ENCODE measurements at regions not wholly inside any gene's neighbourhood (a gene's known extent, or its start where the extent isn't known, plus 50 kb on each side); places are given as distances from the start of the nearest gene placed in this dataset.

DNA sequence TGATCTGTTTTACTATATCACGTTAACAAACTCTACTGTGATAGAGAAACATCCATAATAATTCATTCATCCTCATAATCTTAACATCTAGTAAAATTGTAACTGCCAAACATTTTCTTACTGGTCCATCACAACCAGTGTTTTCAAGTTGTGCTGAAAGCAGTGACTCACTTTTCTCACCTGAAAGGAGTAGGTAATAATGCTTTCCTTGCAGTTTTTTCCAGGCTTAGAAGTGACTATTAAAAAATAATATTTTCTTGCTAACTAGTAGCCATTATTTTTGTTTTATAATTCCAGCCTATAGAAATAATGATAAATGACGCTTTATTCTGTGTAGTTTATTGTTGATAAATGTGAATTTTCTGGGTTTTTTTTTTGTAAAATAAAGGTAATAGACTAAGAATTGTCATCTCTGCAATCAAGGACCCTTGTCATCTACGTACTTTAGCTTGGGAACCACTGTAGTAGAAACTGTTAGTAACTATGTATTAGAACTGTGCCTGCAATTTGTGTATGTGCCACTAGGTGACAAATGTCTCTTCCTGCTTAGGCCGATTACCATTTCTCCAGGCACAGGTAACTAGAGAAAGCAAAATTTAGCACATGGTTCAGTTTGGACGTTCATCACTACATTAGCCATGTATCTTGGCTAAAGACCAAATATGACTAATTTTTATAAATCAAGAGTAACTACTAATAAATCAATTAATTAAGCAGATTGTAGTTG, 409.4 kb upstream of the ERCC4 start:
- H3K27ac ChIP-seq (ENCODE audit: insufficient read length, low read depth, low read length), result no peak overlapping the region
- no peak overlapping the region for H2BK15ac ChIP-seq (ENCODE audit: low read depth, low read length)
- no peaks in the 10 kb centered on the region for H3K79me2 ChIP-seq (ENCODE audit: insufficient read depth, low read length)
- H4K20me1 ChIP-seq (ENCODE audit: control insufficient read depth, insufficient read depth, insufficient read length), result no peaks in the 10 kb centered on the region
- TF ChIP-seq, protein P1, sequence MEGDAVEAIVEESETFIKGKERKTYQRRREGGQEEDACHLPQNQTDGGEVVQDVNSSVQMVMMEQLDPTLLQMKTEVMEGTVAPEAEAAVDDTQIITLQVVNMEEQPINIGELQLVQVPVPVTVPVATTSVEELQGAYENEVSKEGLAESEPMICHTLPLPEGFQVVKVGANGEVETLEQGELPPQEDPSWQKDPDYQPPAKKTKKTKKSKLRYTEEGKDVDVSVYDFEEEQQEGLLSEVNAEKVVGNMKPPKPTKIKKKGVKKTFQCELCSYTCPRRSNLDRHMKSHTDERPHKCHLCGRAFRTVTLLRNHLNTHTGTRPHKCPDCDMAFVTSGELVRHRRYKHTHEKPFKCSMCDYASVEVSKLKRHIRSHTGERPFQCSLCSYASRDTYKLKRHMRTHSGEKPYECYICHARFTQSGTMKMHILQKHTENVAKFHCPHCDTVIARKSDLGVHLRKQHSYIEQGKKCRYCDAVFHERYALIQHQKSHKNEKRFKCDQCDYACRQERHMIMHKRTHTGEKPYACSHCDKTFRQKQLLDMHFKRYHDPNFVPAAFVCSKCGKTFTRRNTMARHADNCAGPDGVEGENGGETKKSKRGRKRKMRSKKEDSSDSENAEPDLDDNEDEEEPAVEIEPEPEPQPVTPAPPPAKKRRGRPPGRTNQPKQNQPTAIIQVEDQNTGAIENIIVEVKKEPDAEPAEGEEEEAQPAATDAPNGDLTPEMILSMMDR (conservative IDR thresholded peaks at IDR 0.05), result peak; percentile 71
- H2BK12ac ChIP-seq (ENCODE audit: insufficient read length, low read depth, low read length), result no peak overlapping the region
- H3K79me1 ChIP-seq (ENCODE audit: insufficient read depth, low read depth, low read length, poor library complexity, severe bottlenecking), result no peaks in the 10 kb centered on the region
- no peak for DNase-seq
- WGBS (ENCODE audit: extremely low coverage, insufficient read length, low lambda C conversion rate), result 100% methylated on average over 1 of the region's 5 CpGs
- H2BK120ac ChIP-seq (ENCODE audit: low read depth, low read length, poor library complexity, severe bottlenecking), result no peak overlapping the region
- H3K36me3 Mint-ChIP-seq (ENCODE audit: insufficient read depth in 1 of 3, low read depth in 3 of 3), result peaks cover 6 to 19% (median 14%) of the 10 kb centered on the region in 3 experiments
- H2BK5ac ChIP-seq (ENCODE audit: insufficient read length, low read length), result no peak overlapping the region
- no peak overlapping the region for H3T11ph ChIP-seq (ENCODE audit: low read length)
- no peak overlapping the region for H2AK5ac ChIP-seq (ENCODE audit: insufficient read length, low read length)
- H4K8ac ChIP-seq (replicated peaks; ENCODE audit: insufficient read length, low read depth, low read length), result no peak overlapping the region
- no peak overlapping the region for H3K56ac ChIP-seq (ENCODE audit: insufficient read length, low read depth, low read length)
- H3K27me3 ChIP-seq (ENCODE audit: insufficient read depth, low read length), result no peaks in the 10 kb centered on the region
- no peak overlapping the region for H3K4me3 Mint-ChIP-seq
- no peak overlapping the region for H3K9ac ChIP-seq (ENCODE audit: extremely low read depth, insufficient read length, low read length)
- no peaks in the 10 kb centered on the region for H3K27me3 Mint-ChIP-seq (ENCODE audit: low read depth)
- no peak overlapping the region for H2AFZ ChIP-seq (ENCODE audit: low read length)
- H2BK20ac ChIP-seq (ENCODE audit: low read depth, low read length, poor library complexity, severe bottlenecking), result no peak overlapping the region
- H3K4ac ChIP-seq (ENCODE audit: low read depth, low read length), result no peak overlapping the region
- peaks cover 19 to 20% of the 10 kb centered on the region in 2 experiments for H3K9me3 Mint-ChIP-seq
- H3K23ac ChIP-seq (ENCODE audit: insufficient read length, low read depth, low read length), result no peak overlapping the region
- no peak overlapping the region for H3K27ac Mint-ChIP-seq
- H3K4me2 ChIP-seq (ENCODE audit: insufficient read depth, insufficient read length, low read length), result no peak overlapping the region
- no peak overlapping the region for H4K91ac ChIP-seq (ENCODE audit: insufficient read length, low read depth, low read length)
- no peak overlapping the region for H4K5ac ChIP-seq (ENCODE audit: insufficient read length, low read depth, low read length)
- no peaks in the 10 kb centered on the region for H3K4me1 ChIP-seq (ENCODE audit: insufficient read depth, low read length)
- no peak overlapping the region for H3K14ac ChIP-seq (ENCODE audit: insufficient read depth, low read length)
- H3K23me2 ChIP-seq (ENCODE audit: insufficient read length, low read depth, low read length, poor library complexity, severe bottlenecking), result no peaks in the 10 kb centered on the region
- peaks cover 9 to 21% of the 10 kb centered on the region in 2 experiments for H3K4me1 Mint-ChIP-seq
- no peak overlapping the region for H3K18ac ChIP-seq (ENCODE audit: insufficient read length, low read depth, low read length)
- H3K9me3 ChIP-seq (ENCODE audit: control insufficient read depth, low read depth, low read length), result no peaks in the 10 kb centered on the region
